ENCODE measurements at regions not wholly inside any gene's neighbourhood (a gene's known extent, or its start where the extent isn't known, plus 50 kb on each side); places are given as distances from the start of the nearest gene placed in this dataset.

GRCh38 chr14:101333335-101334280, 227.7 kb upstream of the DIO3 start:
- Histone ChIP-seq H3K4me2 (no peak overlapping the region), H3K27me3 (ENCODE audit: insufficient read depth, low read depth) (peaks cover 6% of the 10 kb centered on the region; the same call in 1 of the 2 replicates), H3K4me1 (ENCODE audit: low read depth, poor library complexity, severe bottlenecking) (no peaks in the 10 kb centered on the region), H4K20me1 (ENCODE audit: insufficient read depth) (no peaks in the 10 kb centered on the region), H3K36me3 (ENCODE audit: insufficient read depth) (no peaks in the 10 kb centered on the region), H3K4me3 (IDR thresholded peaks at IDR 0.05; ENCODE audit: insufficient read depth, low read depth, low read length) (no peak overlapping the region), H3K9ac (no peak overlapping the region), H3K27ac (no peak overlapping the region), H2AFZ (ENCODE audit: low read depth) (no peak overlapping the region), H3K79me2 (ENCODE audit: insufficient read depth, low read depth) (no peaks in the 10 kb centered on the region)
- no peak for TF ChIP-seq CTCF (conservative IDR thresholded peaks at IDR 0.05; ENCODE audit: low read depth, low read length)

GRCh38 chr14:101334656-101335055, 226.6 kb upstream of the DIO3 start:
- Histone ChIP-seq H2AFZ (ENCODE audit: low read depth) (no peak overlapping the region), H3K27ac (no peak overlapping the region), H3K27me3 (ENCODE audit: insufficient read depth, low read depth) (peaks cover 6% of the 10 kb centered on the region; the same call in 1 of the 2 replicates), H3K79me2 (ENCODE audit: insufficient read depth, low read depth) (no peaks in the 10 kb centered on the region), H3K9ac (no peak overlapping the region), H3K36me3 (ENCODE audit: insufficient read depth) (no peaks in the 10 kb centered on the region), H3K4me2 (no peak overlapping the region), H3K4me1 (ENCODE audit: low read depth, poor library complexity, severe bottlenecking) (no peaks in the 10 kb centered on the region), H4K20me1 (ENCODE audit: insufficient read depth) (no peaks in the 10 kb centered on the region), H3K4me3 (IDR thresholded peaks at IDR 0.05; ENCODE audit: insufficient read depth, low read depth, low read length) (no peak overlapping the region)
- TF ChIP-seq CTCF (conservative IDR thresholded peaks at IDR 0.05; ENCODE audit: low read depth, low read length): no peak

- H3K4me3 ChIP-seq (IDR thresholded peaks at IDR 0.05; ENCODE audit: insufficient read depth, low read depth, low read length): no peak overlapping the region
- TF ChIP-seq CTCF (conservative IDR thresholded peaks at IDR 0.05; ENCODE audit: low read depth, low read length): no peak
Measured at GRCh38 chr14:101335061-101335661, 226.1 kb upstream of the DIO3 start.

GRCh38 chr14:101336183-101336582, 225.1 kb upstream of the DIO3 start:
- no peak overlapping the region for H3K4me2 ChIP-seq
- no peak overlapping the region for H3K4me3 ChIP-seq (IDR thresholded peaks at IDR 0.05; ENCODE audit: insufficient read depth, low read depth, low read length)
- H2AFZ ChIP-seq (ENCODE audit: low read depth): no peak overlapping the region
- no peak overlapping the region for H3K9ac ChIP-seq
- H3K27ac ChIP-seq: no peak overlapping the region
- H4K20me1 ChIP-seq (ENCODE audit: insufficient read depth): no peaks in the 10 kb centered on the region
- no peaks in the 10 kb centered on the region for H3K4me1 ChIP-seq (ENCODE audit: low read depth, poor library complexity, severe bottlenecking)
- no peaks in the 10 kb centered on the region for H3K36me3 ChIP-seq (ENCODE audit: insufficient read depth)
- TF ChIP-seq CTCF (conservative IDR thresholded peaks at IDR 0.05; ENCODE audit: low read depth, low read length): no peak
- H3K79me2 ChIP-seq (ENCODE audit: insufficient read depth, low read depth): no peaks in the 10 kb centered on the region
- H3K27me3 ChIP-seq (ENCODE audit: insufficient read depth, low read depth): peaks cover 6% of the 10 kb centered on the region; the same call in 1 of the 2 replicates

More at GRCh38 chr14:101335061-101335661, 226.1 kb upstream of the DIO3 start:
- Histone ChIP-seq H3K4me2 (no peak overlapping the region), H3K4me1 (ENCODE audit: low read depth, poor library complexity, severe bottlenecking) (no peaks in the 10 kb centered on the region), H3K27me3 (ENCODE audit: insufficient read depth, low read depth) (peaks cover 6% of the 10 kb centered on the region; the same call in 1 of the 2 replicates), H3K27ac (no peak overlapping the region), H3K79me2 (ENCODE audit: insufficient read depth, low read depth) (no peaks in the 10 kb centered on the region), H4K20me1 (ENCODE audit: insufficient read depth) (no peaks in the 10 kb centered on the region), H3K9ac (no peak overlapping the region), H3K36me3 (ENCODE audit: insufficient read depth) (no peaks in the 10 kb centered on the region), H2AFZ (ENCODE audit: low read depth) (no peak overlapping the region)
